Prostate gland (tissue), 2 donors: ENCODE measurements at regions not wholly inside any gene's neighbourhood (a gene's known extent, or its start where the extent isn't known, plus 50 kb on each side); places are given as distances from the start of the nearest gene placed in this dataset.

ENCODE experiments used
- POLR2A ChIP-seq: fragments of 450-650 bp; IDR thresholded peaks from one replicate; pipeline ENCODE4 v1.6.1; 2016; ENCODE audit warnings: antibody characterized with exemption, mild to moderate bottlenecking
- TF ChIP-seq, protein P1 (sequence below), 4 experiments: fragments of 200-600 bp in 2 of 4; fragments of 450-650 bp in 2 of 4; sonication (generic) in 2 of 4; IDR thresholded peaks; 1 replicate in 3 of 4; 2 replicates in 1 of 4; pipeline ENCODE4 v1.5.1; 2016 to 2019; ENCODE audit warnings: antibody characterized with exemption in 4 of 4, mild to moderate bottlenecking in 2 of 4, moderate library complexity in 2 of 4

DNA sequence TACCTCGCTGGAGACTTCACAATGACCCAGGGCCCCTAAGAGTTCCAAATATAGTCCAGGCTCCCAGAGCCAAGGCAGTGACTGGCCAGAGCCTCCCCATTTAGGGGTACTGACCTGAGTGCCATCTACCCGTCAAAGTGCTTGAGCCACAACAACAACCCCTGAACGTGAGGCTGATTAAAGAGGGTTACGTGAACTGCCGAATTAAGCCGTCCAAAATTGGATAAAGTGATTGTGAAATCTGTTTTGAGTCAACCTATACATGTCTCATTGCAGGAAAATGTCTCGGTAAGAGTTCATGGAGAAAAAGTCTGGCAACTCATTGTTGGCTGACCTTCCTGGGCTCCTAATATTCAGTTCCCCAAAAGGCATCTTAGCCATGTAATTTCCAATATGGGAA, 116.3 kb downstream of the TTC32 start:
- TF ChIP-seq, protein P1, sequence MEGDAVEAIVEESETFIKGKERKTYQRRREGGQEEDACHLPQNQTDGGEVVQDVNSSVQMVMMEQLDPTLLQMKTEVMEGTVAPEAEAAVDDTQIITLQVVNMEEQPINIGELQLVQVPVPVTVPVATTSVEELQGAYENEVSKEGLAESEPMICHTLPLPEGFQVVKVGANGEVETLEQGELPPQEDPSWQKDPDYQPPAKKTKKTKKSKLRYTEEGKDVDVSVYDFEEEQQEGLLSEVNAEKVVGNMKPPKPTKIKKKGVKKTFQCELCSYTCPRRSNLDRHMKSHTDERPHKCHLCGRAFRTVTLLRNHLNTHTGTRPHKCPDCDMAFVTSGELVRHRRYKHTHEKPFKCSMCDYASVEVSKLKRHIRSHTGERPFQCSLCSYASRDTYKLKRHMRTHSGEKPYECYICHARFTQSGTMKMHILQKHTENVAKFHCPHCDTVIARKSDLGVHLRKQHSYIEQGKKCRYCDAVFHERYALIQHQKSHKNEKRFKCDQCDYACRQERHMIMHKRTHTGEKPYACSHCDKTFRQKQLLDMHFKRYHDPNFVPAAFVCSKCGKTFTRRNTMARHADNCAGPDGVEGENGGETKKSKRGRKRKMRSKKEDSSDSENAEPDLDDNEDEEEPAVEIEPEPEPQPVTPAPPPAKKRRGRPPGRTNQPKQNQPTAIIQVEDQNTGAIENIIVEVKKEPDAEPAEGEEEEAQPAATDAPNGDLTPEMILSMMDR (IDR thresholded peaks at IDR 0.05) = no peak
- TF ChIP-seq POLR2A = no peak
